Fibroblast of the aortic adventitia (primary cell): ENCODE measurements at regions not wholly inside any gene's neighbourhood (a gene's known extent, or its start where the extent isn't known, plus 50 kb on each side); places are given as distances from the start of the nearest gene placed in this dataset.

Source experiments
- DNase-seq: peaks from one replicate; pipeline ENCODE4 v3.0.0-alpha.2; 2010; ENCODE audit warnings: low read depth
- H3K4me3 ChIP-seq: 2 replicates; pipeline ENCODE4 v1.5.1; 2011; ENCODE audit warnings: low read depth, mild to moderate bottlenecking, control low read depth, low read length, moderate library complexity
- TF ChIP-seq, protein P1 (sequence below): IDR thresholded peaks from 2 replicates; pipeline ENCODE4 v1.5.1; 2011; ENCODE audit warnings: mild to moderate bottlenecking, low read length, control low read depth, inconsistent platforms; ENCODE audit not compliant: insufficient read depth

DNA sequence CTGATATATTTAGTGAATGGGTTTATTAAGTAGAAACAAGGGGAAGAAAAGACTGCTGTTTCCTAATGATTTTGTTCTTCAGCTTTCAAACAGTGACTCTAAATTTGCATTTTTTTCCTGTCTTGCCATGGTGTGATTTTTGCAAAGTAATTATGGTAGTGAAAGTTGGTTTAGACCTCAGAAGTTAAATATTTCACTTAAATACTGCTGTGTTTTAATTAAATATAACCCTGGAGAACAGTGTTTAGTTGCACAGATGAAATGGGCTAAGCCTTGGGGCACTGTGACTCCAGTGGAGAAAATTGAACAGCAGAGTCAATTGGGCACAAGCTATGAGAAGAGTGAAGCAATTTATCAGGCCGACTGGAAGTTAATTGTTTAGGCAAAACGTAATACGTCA lies 111.1 kb upstream of the MCHR2 start:
- DNase-seq: no peak
- H3K4me3 ChIP-seq: no peak overlapping the region
- TF ChIP-seq, protein P1, sequence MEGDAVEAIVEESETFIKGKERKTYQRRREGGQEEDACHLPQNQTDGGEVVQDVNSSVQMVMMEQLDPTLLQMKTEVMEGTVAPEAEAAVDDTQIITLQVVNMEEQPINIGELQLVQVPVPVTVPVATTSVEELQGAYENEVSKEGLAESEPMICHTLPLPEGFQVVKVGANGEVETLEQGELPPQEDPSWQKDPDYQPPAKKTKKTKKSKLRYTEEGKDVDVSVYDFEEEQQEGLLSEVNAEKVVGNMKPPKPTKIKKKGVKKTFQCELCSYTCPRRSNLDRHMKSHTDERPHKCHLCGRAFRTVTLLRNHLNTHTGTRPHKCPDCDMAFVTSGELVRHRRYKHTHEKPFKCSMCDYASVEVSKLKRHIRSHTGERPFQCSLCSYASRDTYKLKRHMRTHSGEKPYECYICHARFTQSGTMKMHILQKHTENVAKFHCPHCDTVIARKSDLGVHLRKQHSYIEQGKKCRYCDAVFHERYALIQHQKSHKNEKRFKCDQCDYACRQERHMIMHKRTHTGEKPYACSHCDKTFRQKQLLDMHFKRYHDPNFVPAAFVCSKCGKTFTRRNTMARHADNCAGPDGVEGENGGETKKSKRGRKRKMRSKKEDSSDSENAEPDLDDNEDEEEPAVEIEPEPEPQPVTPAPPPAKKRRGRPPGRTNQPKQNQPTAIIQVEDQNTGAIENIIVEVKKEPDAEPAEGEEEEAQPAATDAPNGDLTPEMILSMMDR: no peak

DNA sequence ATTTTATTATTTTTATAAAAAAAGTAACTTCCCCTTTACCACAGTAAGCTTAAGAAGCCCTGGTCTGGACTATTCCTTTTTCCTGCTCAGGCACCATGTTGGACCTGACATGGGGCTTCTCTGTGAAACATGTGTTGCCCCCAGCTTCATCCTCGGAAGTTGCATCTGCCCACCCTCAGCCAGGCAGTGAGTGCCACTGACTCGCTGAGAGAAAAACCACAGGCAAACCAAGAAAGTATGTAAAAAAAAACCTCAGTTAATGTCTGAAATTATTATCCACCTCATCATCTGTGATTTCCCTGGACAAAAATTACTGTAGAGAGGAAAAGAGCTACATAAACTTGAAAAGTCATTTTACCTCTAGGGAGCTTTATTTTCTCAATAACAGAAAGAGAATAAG lies 109.9 kb upstream of the MCHR2 start:
- TF ChIP-seq, protein P1: no peak
- H3K4me3 ChIP-seq: no peak overlapping the region
- DNase-seq: no peak

DNA sequence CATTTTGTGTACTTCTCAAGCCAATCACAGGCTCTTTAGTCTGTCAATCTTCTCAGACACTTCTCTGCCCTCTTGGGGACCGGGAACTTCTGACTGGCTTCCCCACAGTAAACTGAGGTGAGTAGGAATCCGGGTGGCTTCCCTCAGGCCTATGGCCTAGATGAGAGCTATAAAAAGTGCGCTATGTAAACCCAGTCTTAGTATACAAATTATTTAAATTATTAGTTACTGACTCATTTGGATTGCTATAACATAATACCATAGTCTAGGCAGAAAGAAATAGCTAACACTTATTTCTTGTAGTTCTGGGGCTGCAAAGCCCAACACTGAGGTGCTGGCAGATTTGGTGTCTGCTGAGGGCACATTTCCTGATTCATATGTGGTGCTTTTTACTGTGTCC lies 109.2 kb upstream of the MCHR2 start:
- H3K4me3 ChIP-seq: no peak overlapping the region
- DNase-seq: no peak
- TF ChIP-seq, protein P1: no peak

DNA sequence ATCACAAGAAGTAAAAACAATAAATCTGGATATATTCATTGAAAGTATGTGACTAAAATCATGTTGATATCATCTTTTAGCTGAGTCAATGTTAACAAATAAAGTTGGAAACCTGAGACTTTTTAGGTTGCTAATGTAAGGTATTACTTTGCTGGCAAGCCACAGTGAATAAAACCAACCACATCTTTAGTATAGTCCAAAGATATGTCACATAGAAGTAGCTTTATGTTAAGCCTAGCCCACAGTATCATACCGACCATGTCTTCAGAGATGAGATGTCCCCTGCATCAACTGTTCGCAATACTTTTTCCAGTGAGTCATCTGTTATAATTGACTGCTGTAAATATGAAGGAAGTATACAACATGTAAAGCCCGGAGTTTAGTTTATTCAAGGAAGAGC lies 107.6 kb upstream of the MCHR2 start:
- TF ChIP-seq, protein P1: no peak
- H3K4me3 ChIP-seq: no peak overlapping the region
- DNase-seq: no peak

DNA sequence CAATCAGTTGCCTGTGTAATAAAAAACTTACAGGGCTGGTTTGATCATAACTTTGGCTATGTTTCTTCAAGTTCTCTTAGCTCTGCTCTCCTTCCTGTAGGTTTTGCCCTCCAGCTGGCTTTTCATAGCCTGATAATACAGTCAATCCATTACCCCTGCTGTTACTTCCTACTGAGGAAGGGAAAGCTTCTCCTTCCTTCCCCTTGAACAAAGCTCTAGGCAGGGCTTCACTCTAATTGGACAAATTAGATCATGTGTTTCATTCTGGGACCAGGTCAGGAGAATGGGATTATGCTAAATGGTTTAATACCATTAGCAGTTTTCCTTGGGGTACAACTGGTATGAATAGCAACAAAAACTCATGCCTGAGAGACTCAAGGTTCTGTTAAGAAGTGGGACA lies 106.8 kb upstream of the MCHR2 start:
- TF ChIP-seq, protein P1: no peak
- no peak overlapping the region for H3K4me3 ChIP-seq
- no peak for DNase-seq

DNA sequence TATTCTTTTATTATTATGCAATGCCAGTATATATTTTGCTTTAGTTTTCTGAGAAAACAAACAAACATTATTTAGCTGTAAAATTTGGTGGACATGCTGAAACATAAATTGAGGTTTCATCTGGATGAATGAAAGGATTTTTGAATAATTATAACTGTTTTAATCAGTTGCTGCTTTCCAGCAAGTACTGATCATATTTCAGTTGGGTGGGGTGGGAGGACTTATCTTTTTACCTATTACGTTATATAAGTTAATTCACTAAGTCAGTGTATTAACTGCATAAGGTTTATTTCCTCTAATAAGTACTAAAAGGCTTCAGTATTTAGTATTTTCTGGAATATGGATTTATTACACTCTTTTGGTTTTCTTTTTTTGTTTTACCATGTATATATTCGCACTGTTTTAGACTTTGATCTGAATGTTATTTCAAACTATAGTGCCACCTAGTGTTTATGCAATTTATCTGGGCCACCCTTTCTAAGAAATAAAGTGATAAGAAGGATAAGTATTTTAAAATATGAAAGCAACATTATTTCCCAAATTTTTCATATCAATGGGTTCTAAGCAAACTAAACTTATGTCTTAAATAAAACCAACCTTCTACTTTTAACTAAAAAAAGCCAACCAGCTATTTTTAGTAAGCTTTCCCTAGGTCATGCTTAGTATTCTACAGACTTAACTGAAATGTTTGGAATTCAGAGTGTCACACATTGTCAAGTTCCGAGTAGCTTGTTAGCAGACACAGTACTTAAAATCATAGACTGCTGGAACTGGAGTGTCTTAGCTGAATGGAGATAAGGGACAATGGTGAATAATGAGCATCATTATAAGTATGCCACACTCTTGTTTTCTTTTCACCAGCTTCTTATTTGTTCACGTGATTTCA lies 105.4 kb upstream of the MCHR2 start:
- DNase-seq: peak; percentile 62
- H3K4me3 ChIP-seq: no peak overlapping the region
- TF ChIP-seq, protein P1: peak; percentile 55
